NCI-H345 treated with DMSO at 0.1 percent for 48 hours (cell line): ENCODE measurements at regions not wholly inside any gene's neighbourhood (a gene's known extent, or its start where the extent isn't known, plus 50 kb on each side); places are given as distances from the start of the nearest gene placed in this dataset.

Source experiments
- DNase-seq: peaks from one replicate; lab custom pipeline; 2025; ENCODE audit not compliant: unreplicated experiment; lab: John Stamatoyannopoulos, UW

DNA sequence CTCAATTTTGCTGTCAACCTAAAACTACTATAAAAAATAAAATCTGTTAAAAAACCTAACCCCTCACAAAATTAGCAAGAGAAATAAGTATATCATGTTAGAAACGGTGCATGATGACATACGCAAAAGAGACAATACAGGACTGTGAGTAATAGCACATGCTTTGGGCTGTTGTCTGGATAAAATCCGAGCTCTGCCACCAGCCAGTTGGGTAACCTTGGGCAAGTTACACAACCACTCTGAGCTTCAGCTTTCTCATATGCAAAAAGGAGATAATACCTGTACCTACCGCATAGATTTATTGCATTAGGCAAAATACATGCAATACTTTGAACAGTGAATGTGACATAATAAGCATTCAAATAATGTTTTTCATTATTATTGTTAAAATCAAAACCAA is 481.7 kb downstream of the TLE1 start:
- no peak for DNase-seq

DNA sequence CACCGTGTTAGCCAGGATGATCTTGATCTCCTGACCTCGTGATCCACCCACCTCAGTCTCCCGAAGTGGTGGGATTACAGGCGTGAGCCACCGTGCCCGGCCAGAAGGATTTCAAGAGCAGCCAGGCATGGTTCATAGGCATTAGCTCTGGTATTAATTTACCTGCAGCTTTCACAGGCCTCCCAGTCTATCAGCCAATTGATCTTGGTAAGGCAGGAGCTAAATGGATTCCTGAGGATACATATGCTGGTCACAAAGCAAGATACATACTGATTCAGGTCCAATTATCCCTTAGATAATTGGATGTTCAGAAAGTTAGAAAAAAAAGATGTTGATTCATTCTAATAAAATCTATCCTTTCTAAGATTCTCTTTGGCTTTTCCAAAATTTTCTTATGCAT is 487.1 kb downstream of the TLE1 start:
- DNase-seq = no peak

DNA sequence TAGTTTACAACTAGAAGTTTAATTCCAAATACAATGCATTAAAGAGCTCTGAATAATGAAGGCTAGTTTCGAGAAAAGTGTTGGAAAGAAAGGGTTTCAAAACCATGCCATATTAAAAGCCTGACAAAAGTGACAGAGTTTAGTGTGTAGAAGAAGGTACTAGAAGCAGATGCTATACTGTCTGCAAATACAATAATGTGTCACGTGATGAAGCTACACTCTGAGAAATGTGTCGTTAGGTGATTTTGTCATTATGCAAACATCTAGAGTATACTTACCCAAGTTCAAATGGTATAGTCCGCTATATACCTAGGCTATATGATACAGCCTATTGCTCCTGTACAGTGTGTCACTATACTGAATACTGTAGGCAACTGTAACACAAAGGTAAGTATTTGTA is 494.1 kb downstream of the TLE1 start:
- no peak for DNase-seq

DNA sequence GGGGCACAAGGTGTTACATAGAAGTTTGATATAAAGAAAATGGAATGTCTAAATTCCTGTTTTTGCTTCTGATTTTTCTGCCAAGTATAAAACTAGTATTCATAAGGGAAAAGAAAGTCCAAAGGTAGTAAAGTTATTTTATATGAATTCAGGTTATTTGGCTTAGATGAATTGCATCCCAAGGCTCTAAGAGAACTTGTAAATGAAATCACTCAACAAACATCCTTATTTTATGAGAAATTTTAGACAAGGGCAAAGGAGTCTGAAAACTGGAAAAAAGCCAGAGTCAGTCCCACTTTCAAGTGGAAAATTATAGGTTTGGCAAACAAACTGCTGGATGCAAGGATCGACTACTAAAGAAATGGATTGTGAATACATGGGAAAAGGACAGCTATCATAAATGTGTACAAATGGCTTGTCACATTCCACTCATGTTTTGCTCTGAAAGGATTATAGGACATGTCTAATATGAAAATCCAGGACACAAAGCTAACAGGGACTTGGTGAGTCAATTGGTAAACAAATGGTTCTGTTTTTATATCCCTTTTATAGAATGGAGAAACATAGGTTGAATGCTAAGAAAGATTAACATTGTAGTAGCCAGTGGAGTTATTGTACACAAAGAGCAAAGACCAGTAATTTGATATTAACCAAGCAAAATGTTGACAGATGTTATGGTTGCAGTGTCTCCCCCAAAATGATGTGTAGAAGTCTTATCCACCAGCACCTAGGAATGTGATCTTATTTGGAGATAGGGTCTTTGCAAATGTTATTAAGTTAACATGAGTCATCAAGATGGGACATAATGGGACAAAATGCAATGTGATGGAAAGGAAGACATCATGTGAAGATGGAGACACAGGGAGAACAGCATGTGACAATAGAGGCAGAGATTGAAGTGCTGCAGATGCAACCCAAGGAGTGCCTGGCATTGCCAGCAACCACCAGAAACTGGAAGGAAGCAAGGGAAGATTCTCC is 495.7 kb downstream of the TLE1 start:
- no peak for DNase-seq

DNA sequence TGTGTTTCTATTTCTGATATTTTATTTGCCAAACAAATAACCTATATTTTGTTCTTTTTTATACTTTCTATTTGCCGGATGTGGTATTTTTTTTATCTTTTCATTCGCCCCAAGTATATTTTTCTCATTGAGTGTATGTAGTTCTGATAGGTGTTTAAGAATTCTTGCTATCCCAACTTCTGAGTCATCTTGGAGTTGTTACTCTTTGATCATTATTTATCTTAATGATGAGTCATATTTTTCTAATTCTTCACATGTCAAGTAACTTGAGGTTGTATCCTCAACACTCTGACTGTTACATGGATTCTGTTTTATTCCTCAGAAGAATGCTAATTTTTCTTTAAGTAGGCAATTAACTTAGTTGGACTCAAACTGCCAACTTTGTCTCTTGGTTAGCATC is 498.1 kb downstream of the TLE1 start:
- no peak for DNase-seq

DNA sequence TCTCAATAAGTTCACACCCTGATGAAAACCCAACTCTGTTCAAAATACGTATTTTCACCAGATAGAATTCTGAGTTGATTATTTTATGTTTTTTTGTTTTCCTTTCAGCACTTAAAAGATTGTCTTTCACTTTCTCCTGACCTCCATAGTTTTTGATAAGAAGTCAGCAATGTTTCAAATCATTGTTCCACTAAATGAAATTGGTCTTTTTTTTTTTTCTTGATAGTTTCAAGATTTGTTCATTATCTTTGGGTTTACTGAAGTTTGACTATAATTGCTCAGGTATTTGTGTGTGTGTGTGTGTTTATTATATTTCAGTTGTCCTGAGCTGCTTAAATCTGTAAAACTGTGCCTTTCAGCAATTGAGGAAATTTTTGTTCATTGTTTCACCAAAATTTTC is 498.7 kb downstream of the TLE1 start:
- DNase-seq = no peak

DNA sequence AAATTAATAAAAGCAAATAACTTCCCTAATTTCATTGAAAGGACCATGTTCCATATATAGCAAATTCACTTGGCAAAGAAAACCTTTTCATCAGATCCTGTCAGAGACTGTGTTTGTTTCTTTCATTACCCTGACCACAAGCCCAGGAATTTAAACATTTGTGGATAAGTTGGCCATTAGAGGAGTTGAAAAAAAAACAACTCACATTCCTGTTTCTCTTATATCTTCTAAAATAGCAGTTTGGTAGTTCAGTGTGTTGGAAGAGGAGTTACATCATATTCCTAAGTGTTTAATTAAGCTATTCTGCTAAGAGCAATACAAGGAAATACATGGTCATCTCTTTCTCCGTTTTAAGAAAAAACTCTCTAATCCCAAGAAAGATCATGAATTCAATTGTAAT is 505.6 kb downstream of the TLE1 start:
- DNase-seq = no peak

DNA sequence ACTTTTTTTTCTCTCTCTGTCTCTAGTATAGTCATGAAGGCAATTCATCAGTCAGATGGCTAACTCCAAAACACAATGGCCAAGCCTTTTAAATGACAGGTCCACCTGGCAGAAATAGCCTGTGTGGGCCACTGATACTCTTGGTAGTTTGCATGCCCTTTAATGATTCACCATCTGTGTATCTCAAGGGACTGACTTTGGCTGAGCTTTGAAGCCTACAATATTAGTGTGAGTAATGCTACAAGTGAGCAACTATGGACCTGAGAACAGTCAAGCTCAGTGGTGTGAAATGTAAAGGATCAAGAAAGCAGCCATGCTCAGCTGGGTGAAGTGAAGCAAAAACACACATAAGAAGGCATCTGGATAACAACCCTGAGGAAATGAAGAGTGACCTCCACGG is 506.9 kb downstream of the TLE1 start:
- no peak for DNase-seq

DNA sequence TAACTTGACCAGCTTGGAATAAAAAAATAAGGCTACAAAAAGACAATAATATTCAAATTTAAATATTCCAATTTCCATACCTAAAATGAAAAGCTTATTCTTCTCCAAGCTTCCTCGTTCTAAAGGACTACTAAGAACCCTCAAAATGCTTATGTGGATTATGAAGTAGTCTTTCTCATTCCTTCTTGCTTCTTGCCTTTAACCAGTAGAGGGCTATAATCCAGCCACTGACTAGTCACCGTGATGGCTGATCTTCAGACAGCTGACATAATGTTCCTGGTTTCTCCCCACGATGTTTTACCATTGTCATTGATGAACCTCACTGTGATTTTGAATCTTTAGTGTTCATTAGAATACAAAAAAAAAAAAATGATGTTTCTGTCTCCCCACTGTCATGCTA is 515.3 kb downstream of the TLE1 start:
- DNase-seq = no peak

DNA sequence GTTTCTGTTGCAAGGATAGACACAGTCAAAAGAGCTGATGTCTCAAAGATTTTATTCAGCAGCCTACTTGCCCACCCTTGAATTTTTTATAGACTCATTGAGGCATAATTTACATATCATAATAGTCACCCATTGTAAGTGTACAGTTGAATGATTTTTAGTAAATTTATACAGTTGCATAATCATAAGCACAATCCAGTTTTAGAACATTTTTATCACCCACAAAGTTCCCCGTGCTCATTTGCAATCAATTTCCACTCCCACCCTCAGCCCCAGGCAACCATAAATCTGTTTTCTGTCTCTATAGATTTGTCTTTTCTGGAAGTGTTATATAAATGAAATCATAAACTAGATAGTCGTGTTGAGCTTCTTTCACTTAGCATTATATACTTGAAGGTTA is 517.7 kb downstream of the TLE1 start:
- DNase-seq = no peak

DNA sequence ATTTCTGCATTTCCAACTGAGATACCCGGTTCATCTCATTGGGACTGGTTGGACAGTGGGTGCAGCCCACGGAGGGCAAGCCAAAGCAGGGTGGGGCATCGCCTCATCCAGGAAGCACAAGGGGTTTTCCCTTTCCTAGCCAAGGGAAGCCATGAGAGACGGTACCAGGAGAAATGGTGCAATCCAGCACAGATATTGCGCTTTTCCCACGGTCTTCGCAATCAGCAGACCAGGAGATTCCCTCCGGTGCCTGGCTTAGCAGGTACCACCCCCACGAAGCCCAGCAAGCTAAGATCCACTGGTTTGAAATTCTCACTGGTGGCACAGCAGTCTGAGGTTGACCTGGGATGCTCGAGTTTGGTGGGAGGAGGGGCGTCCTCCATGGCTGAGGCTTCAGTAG is 527.0 kb downstream of the TLE1 start:
- DNase-seq = no peak

DNA sequence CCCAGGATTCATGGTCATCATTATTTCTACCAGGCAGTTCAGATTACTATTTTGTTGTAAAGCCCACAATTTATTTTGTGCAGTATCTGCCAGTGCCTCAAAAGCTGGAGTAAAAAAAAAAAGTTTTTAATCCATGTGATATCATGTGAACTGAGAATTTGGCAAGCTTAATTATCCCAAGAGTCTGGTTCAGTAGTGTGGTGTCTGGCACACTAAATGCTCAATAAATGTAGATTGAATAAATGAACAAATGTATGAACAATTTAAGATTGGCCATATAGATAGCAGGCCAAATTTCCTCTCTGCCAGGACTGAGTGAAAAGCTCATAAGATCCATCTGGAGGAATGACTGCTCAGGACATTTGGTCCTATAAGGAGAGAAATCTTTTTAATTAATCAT is 533.0 kb downstream of the TLE1 start:
- no peak for DNase-seq

DNA sequence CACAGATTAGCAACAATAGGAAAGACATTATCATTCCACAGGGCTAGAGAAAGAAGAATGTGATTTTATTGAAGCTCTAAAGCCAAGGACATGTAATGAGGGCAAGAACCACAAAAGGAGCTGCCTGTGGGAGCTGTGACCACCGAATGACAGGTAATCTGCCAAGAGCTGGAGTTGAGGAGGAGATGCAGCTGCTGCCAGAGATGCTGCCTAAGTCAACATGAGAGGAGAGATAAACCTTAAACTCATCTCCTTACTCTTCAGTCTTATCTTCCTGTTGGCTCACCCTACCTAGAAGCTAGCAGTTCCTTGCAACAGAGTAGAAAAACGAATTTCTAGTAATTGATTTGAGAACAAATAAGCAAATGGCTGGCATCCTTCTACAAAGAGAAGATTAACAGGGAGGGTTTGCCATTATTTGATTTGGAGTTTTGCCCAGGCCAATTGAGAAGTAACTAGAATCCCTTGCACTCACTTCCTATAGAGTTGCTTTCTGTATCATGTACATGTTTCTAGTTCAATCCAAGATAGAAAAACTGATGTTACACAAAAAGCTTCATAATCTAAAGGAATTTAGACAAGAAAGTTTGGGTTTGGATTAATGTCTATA is 539.2 kb downstream of the TLE1 start:
- DNase-seq = peak; percentile 6

DNA sequence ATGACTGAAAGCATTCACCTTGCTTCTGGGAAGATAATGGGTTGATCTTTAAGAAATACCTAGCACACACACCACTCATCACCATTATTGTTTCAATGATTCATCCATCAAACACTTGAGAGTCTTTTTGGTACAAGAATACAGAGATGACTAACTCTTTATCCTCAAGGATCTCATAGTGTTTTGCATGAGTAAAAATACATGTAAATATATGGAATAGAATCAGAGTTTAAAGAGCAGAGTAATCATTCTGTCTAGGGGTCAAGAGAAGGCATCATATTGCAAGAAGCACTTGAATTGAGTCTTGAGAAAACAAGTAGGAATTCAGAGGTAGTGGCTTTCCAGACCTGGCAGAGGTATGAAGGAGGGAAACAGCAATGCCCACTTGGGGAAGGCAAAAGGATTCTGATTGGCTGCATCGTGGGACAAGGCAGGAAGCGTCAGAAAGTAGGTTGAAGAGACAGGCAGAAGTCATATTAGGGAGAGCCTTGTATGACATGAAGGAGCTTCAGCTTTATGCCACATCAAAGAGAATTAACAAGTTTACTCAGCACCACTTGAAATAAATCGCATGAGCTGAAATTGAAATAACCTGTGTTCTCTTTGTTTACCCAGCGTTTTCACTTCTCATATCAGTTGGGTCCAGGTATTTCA is 542.5 kb downstream of the TLE1 start:
- no peak for DNase-seq

DNA sequence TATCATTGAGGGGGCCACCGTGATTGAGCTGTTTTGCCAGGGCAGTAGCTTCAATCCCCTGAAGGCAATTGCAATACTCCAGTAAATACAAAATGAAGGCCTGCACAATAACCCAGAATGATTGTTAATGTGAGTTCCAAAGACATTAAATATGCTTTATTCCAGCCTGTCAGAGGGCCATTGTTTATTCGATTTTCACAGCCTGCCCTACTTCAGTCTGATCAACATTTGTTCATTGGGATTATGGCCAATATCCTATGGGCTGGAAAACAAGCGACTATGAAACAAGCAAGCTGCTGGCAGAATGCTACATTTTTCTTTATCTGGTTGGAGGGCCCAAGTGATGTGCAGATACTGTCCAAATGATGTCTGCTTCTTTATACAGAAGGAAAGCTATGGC is 543.1 kb downstream of the TLE1 start:
- no peak for DNase-seq

DNA sequence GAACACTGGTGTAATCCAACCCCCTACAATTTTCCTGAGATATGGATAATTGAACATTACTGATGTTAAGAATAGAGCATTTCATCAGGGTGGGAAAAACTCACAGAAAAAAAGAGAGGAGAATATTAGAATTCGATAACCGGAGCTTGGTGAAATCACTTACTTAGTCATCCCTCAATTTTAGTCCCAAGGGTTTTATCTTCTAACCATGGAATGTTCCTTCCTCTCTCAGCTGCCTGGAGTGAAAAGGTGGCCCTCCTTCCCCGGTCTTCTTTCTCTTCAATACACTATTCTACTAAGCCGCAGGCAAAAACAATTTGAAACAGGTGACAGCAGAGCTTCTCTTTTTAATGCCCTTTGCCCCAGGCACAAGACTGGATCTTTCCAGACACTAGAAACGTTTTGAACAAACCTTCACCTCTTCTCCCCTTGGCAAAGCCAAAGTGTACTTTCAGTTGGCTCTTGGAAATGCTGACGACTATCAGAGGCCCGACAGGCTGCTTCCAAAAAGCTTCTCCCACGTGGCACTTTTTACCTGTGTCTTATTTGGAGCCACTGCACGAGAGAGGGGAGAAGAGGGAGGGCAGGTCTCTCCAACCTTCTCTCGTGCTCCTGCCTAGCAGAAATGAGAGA is 543.9 kb downstream of the TLE1 start:
- no peak for DNase-seq

DNA sequence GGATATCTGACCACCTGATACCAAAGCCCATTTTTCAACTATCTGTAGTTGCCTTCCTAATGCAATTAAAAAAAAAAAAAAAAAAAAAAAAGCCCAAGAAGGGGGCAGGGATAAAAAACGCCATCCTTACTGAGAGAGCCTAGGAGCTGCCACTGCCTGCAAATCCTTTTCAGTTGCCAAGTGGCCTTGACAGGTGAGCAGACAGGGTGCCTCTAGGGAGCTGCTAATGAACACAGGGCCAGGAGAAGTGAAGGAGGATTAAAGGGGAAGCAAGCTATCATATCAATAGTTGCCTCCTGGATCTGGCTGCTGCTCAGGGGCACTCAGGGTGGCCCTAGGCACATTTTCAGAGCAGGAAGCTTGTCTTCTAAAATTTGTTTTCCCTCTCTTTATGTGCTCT is 547.4 kb downstream of the TLE1 start:
- no peak for DNase-seq

DNA sequence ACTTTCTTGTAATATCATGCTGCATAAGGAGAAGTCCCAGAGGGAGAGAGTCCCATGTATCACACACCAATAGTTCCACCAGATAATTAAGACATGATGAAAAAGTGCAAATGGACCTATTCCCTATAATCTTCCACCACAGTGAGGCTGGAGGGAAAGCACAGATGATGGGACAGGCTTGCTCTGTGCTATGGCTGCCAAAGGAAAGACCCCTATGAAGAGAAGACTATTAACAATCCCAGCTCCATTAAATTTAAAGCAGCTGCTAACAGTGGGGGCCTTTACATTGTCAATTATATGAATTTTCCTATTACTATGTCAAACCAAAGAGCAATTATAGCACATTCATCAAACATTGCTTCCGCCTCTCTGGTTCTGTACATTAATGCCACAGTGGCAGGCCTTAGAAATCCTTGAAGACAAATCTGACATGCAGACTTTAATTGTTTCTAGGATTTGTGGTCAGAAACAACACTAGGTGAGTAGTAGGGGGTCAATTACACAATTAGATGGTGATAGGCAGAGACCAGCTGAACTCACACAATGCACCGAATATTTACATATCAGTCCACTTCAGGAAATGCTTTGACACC is 551.3 kb downstream of the TLE1 start:
- DNase-seq = no peak

DNA sequence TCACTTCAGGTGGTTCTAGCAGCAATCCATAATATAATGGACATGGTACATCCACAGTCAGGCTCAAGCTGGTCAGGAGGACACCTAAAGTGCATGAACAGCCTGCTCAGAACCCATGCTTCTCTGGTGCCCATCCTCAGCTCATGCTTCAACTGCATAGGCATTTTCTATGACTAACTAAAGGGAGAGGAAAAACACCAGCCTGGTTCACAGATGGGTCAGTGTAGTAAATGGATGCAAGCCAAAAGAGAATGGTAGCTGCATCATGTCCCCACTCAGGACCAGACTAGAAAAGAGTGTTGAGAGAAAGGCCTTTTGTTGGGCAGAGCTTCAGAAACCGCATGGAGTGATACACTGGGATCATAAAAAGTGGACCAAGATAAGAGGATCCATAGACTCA is 556.6 kb downstream of the TLE1 start:
- DNase-seq = no peak

DNA sequence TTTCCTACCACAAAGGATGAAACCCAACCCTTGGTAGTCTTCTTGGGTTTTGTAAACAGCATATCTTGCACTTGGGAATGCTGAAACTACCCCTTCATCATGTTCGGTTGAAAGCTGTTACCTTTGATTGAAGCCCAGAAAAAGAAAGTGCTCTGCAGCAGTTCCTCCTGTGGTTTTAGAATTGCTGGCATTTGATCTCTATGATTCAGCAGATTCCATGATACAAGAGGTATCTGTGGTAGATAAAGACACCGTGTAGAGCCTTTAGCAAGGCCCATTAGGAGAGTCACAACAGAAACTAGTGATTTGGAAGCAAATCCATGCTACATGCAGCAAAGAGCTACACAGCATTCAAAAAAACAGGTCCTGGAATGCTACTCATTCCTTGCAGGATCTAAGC is 557.0 kb downstream of the TLE1 start:
- DNase-seq = no peak

DNA sequence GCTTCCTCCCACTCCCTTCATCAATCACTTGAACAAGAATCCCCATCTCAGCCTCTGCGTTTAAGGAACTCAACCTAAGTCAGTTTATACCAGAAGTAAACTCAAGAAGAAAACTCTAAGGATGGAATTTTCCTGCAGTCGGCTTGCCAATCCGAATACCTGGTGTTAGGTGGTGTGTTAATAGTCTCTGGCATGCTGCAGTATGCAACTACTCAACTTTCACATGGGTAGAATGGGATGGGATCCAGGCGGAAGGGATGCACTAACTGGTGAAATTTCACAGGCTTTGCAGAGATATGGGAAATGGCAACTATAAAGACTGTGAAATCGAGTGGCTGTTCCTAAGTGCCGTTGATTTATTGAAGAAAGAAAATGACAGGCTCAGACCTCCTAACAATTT is 560.6 kb downstream of the TLE1 start:
- DNase-seq = no peak
